ENCODE measurements at regions not wholly inside any gene's neighbourhood (a gene's known extent, or its start where the extent isn't known, plus 50 kb on each side); places are given as distances from the start of the nearest gene placed in this dataset.
"Not testable (repeated sequence)": the region's sequence is repeated elsewhere in the genome, so short reads cannot be mapped to it uniquely, and the experiment has no call there.

GRCh38 chr20:22825076-22825475 is 210.0 kb upstream of the SSTR4 start:
- no peak for TF ChIP-seq CTCF (IDR thresholded peaks at IDR 0.05; ENCODE audit: low read depth, low read length)
- no peak for DNase-seq (ENCODE audit: low read depth, low spot score)
- no peak overlapping the region for H3K4me3 ChIP-seq (ENCODE audit: low read depth, low read length)
- in situ Hi-C loops (cut with HindIII; ENCODE audit: low sequenced_read_pairs), result no loop called here

- no peak for TF ChIP-seq CTCF (IDR thresholded peaks at IDR 0.05; ENCODE audit: low read depth, low read length)
- in situ Hi-C loops (cut with HindIII; ENCODE audit: low sequenced_read_pairs), result no loop called here
- no peak for DNase-seq (ENCODE audit: low read depth, low spot score)
- no peak overlapping the region for H3K4me3 ChIP-seq (ENCODE audit: low read depth, low read length)
Observed at GRCh38 chr20:22825546-22825945, 209.6 kb upstream of the SSTR4 start.

DNA sequence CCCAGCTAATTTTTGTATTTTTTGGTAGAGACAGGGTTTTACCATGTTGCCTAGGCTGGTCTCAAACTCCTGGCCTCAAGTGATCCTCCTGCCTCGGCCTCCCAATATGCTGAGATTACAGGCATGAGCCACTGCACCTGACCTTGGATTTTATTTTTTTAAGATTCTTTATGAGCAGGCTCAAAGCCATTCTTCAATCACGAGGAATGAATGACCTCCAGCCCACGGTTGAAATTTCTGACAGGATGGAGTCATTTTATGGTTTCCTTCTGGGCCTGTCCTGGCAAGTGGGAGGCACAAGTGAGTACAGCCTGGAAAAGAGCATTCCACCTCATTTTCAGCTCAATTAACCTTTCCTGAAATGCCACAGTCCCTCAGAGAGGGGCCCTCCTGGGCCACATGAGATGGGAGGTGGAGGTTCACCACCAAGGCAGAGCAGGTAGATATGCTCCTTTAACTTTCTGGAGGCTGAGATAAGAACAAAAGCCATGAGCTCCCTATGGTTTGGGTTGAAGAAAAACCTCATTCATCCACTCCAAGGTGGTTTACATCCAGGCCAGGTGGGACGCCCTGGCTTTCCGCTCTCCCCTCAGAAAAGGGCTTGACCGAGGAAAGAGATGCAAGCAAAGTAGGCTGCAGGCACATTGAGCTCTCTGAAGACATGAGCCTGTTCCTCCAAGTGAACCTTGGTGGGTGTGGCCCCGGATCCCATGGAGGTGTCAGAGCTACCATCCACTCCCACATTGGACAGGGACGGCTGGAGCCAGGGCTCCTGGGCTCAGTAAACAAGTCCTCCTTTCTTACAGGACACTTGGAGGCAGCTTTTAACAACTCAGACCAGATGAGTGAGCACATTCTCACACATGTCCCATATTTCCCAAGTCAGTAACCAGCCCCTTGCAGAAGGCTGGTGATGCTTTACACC is 208.5 kb upstream of the SSTR4 start:
- no peak overlapping the region for H3K4me3 ChIP-seq (ENCODE audit: low read depth, low read length)
- TF ChIP-seq CTCF (IDR thresholded peaks at IDR 0.05; ENCODE audit: low read depth, low read length), result no peak
- in situ Hi-C loops (cut with HindIII; ENCODE audit: low sequenced_read_pairs), result no loop called here
- no peak for DNase-seq (ENCODE audit: low read depth, low spot score)

DNA sequence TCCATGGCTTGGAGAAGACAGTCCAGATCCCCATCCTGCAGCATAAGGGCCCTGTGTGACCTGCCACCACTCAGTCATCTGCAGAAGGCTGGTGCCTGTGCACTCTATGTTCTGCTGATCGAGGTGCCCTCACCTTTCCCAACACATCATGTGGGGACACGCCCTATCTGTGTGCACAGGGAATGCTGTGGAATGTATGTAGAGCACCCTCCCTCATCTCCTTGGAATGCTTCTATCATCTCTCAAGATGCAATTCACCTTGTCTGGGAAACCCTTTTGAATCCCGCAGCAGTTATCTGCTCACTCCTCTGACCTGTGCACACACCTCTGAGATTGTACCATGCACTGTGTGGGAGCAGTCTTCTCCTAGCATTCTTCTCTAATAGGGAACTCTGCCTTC is 207.2 kb upstream of the SSTR4 start:
- in situ Hi-C loops (cut with HindIII; ENCODE audit: low sequenced_read_pairs), result no loop called here
- no peak overlapping the region for H3K4me3 ChIP-seq (ENCODE audit: low read depth, low read length)
- no peak for DNase-seq (ENCODE audit: low read depth, low spot score)
- TF ChIP-seq CTCF (IDR thresholded peaks at IDR 0.05; ENCODE audit: low read depth, low read length), result no peak

GRCh38 chr20:22829356-22829755 is 205.8 kb upstream of the SSTR4 start:
- DNase-seq (ENCODE audit: low read depth, low spot score), result no peak
- no peak overlapping the region for H3K4me3 ChIP-seq (ENCODE audit: low read depth, low read length)
- TF ChIP-seq CTCF (IDR thresholded peaks at IDR 0.05; ENCODE audit: low read depth, low read length), result no peak
- in situ Hi-C loops (cut with HindIII; ENCODE audit: low sequenced_read_pairs), result no loop called here

- in situ Hi-C loops (cut with HindIII; ENCODE audit: low sequenced_read_pairs), result no loop called here
- TF ChIP-seq CTCF (IDR thresholded peaks at IDR 0.05; ENCODE audit: low read depth, low read length), result no peak
Observed at GRCh38 chr20:22830138-22830537, 205.0 kb upstream of the SSTR4 start.

GRCh38 chr20:22830715-22831114 is 204.4 kb upstream of the SSTR4 start:
- DNase-seq (ENCODE audit: low read depth, low spot score); in situ Hi-C loops (cut with HindIII; ENCODE audit: low sequenced_read_pairs); H3K4me3 ChIP-seq (ENCODE audit: low read depth, low read length): not testable (repeated sequence)

More at GRCh38 chr20:22830138-22830537, 205.0 kb upstream of the SSTR4 start:
- no peak for DNase-seq (ENCODE audit: low read depth, low spot score)
- no peak overlapping the region for H3K4me3 ChIP-seq (ENCODE audit: low read depth, low read length)

Data from astrocyte of the spinal cord (primary cell).